SK-N-SH (cell line): ENCODE measurements at regions not wholly inside any gene's neighbourhood (a gene's known extent, or its start where the extent isn't known, plus 50 kb on each side); places are given as distances from the start of the nearest gene placed in this dataset.

Experiments used
- CTCF ChIA-PET: fragments of 300-600, 350-600 bp; formaldehyde crosslinking; extraction: SDS; loops from one replicate; lab custom pipeline; 2021; lab: Yijun Ruan, JAX
- POLR2A ChIA-PET: fragments of 350-600 bp; sonication (Branson Sonifier 250); formaldehyde crosslinking; extraction: SDS; loops from one replicate; lab custom pipeline; 2020; ENCODE audit warnings: antibody characterized with exemption, inconsistent platforms; lab: Yijun Ruan, JAX
- DNase-seq: peaks from one replicate; pipeline ENCODE4 v3.0.0; 2012
- H2AFZ ChIP-seq: fragments of 200-600 bp; sonication (generic); 2 replicates; pipeline ENCODE4 v1.8.1; 2016; ENCODE audit warnings: antibody characterized with exemption, mild to moderate bottlenecking, low read depth
- H3F3A ChIP-seq: fragments of 200-600 bp; sonication (generic); replicated peaks from 2 replicates; pipeline ENCODE3; 2016; ENCODE audit warnings: antibody characterized with exemption, mild to moderate bottlenecking; ENCODE audit not compliant: insufficient read depth
- H3K27ac ChIP-seq, 2 experiments: fragments of 200-500 bp in 1 of 2; fragments of 200-600 bp in 1 of 2; sonication (Bioruptor generic) in 1 of 2; sonication (generic), shearing (Covaris generic) in 1 of 2; 2 replicates each; pipeline versions ENCODE4 v1.5.1 to v1.6.1; 2014 to 2016; ENCODE audit warnings: low read depth in 2 of 2, inconsistent platforms in 1 of 2, low read length in 1 of 2, mild to moderate bottlenecking in 1 of 2, mixed read lengths in 1 of 2
- H3K27me3 ChIP-seq: fragments of 200-600 bp; sonication (generic), shearing (Covaris generic); 2 replicates; pipeline ENCODE4 v1.6.1; 2016; ENCODE audit warnings: mixed run types; ENCODE audit not compliant: insufficient read depth
- H3K36me3 ChIP-seq, 2 experiments: fragments of 200-500 bp in 1 of 2; fragments of 200-600 bp in 1 of 2; sonication (Bioruptor generic) in 1 of 2; sonication (generic) in 1 of 2; replicated peaks in 1 of 2; 2 replicates each; pipeline versions ENCODE3 to v1.5.1; 2014 to 2016; ENCODE audit warnings: low read length in 1 of 2, mild to moderate bottlenecking in 1 of 2; ENCODE audit not compliant: insufficient read depth in 2 of 2, control insufficient read depth in 1 of 2
- H3K4me1 ChIP-seq, 2 experiments: fragments of 200-500 bp in 1 of 2; fragments of 200-600 bp in 1 of 2; sonication (Bioruptor generic) in 1 of 2; sonication (generic), shearing (Covaris generic) in 1 of 2; 2 replicates each; pipeline versions ENCODE4 v1.5.1 to v1.6.1; 2014 to 2016; ENCODE audit warnings: low read depth in 1 of 2, low read length in 1 of 2, mixed run types in 1 of 2; ENCODE audit not compliant: insufficient read depth in 2 of 2, control insufficient read depth in 1 of 2
- H3K4me2 ChIP-seq: fragments of 200-600 bp; sonication (generic), shearing (Covaris generic); 2 replicates; pipeline ENCODE4 v1.6.1; 2017; ENCODE audit warnings: mixed run types
- H3K4me3 ChIP-seq, 2 experiments: fragments of 200-500 bp in 1 of 2; fragments of 200-600 bp in 1 of 2; sonication (Bioruptor generic) in 1 of 2; sonication (generic), shearing (Covaris generic) in 1 of 2; 2 replicates each; pipeline versions ENCODE4 v1.5.1 to v1.8.1; 2014 to 2016; ENCODE audit warnings: low read depth in 2 of 2, inconsistent platforms in 1 of 2, low read length in 1 of 2, mild to moderate bottlenecking in 1 of 2, mixed read lengths in 1 of 2, moderate library complexity in 1 of 2
- H3K79me2 ChIP-seq: fragments of 200-600 bp; sonication (generic); 2 replicates; pipeline ENCODE4 v1.8.1; 2017; ENCODE audit warnings: mild to moderate bottlenecking; ENCODE audit not compliant: insufficient read depth
- H3K9ac ChIP-seq: fragments of 200-600 bp; sonication (generic); 2 replicates; pipeline ENCODE4 v1.6.1; 2017; ENCODE audit warnings: mixed run types
- H3K9me2 ChIP-seq: fragments of 200-600 bp; sonication (generic); 2 replicates; pipeline ENCODE4 v1.6.1; 2017; ENCODE audit warnings: mixed run types
- H3K9me3 ChIP-seq: fragments of 200-600 bp; sonication (generic); 2 replicates; pipeline ENCODE4 v1.6.1; 2017; ENCODE audit warnings: mixed run types, mild to moderate bottlenecking, moderate library complexity
- H4K20me1 ChIP-seq: fragments of 200-600 bp; sonication (generic); 2 replicates; pipeline ENCODE4 v1.6.1; 2017; ENCODE audit warnings: mild to moderate bottlenecking, mixed run types; ENCODE audit not compliant: insufficient read depth
- CTCF ChIP-seq: fragments of 200-600 bp; sonication (generic); IDR thresholded peaks from 2 replicates; pipeline ENCODE4 v1.6.1; 2017; ENCODE audit warnings: antibody characterized with exemption, mild to moderate bottlenecking, moderate library complexity
- ELF1 ChIP-seq: IDR thresholded peaks from 2 replicates; pipeline ENCODE4 v1.4.0; 2012
- EP300 ChIP-seq, 2 experiments: IDR thresholded peaks; 2 replicates each; pipeline versions ENCODE4 v1.4.0 to v1.6.1; 2012; ENCODE audit warnings: borderline replicate concordance in 1 of 2, low read depth in 1 of 2, low read length in 1 of 2
- EZH2phosphoT487 ChIP-seq: fragments of 200-600 bp; sonication (generic); IDR thresholded peaks from 2 replicates; pipeline ENCODE4 v1.6.1; 2017; ENCODE audit warnings: low read depth, mixed run types, mild to moderate bottlenecking, antibody characterized with exemption, moderate library complexity, borderline replicate concordance
- FOXM1 ChIP-seq: IDR thresholded peaks from 2 replicates; pipeline ENCODE4 v1.4.0; 2012; ENCODE audit warnings: low read depth, mild to moderate bottlenecking
- GABPA ChIP-seq: IDR thresholded peaks from 2 replicates; pipeline ENCODE4 v1.4.0; 2012; ENCODE audit warnings: low read depth, mild to moderate bottlenecking
- GATA2 ChIP-seq: sonication (generic); formaldehyde crosslinking; IDR thresholded peaks from 2 replicates; pipeline ENCODE4 v1.5.0; 2020; ENCODE audit warnings: mild to moderate bottlenecking, missing genetic modification reagents
- IRF3 ChIP-seq: fragments of 150-350 bp; IDR thresholded peaks from 2 replicates; pipeline ENCODE4 v1.6.1; 2016; ENCODE audit warnings: mild to moderate bottlenecking, low read depth, low read length
- MAX ChIP-seq: IDR thresholded peaks from 2 replicates; pipeline ENCODE4 v1.4.0; 2012; ENCODE audit warnings: low read depth
- MEF2A ChIP-seq: IDR thresholded peaks from 2 replicates; pipeline ENCODE4 v1.4.0; 2012; ENCODE audit warnings: low read depth, borderline replicate concordance
- NRF1 ChIP-seq: IDR thresholded peaks from 2 replicates; pipeline ENCODE4 v1.6.1; 2012; ENCODE audit warnings: low read depth, mild to moderate bottlenecking, low read length
- PBX3 ChIP-seq: IDR thresholded peaks from 2 replicates; pipeline ENCODE4; 2012
- RAD21 ChIP-seq: IDR thresholded peaks from 2 replicates; pipeline ENCODE4 v1.6.1; 2012; ENCODE audit warnings: mild to moderate bottlenecking, low read length
- RCOR1 ChIP-seq: fragments of 150-350 bp; IDR thresholded peaks from 2 replicates; pipeline ENCODE4 v1.6.1; 2017; ENCODE audit warnings: antibody characterized with exemption, low read length
- RFX5 ChIP-seq: IDR thresholded peaks from 2 replicates; pipeline ENCODE4 v1.6.1; 2012; ENCODE audit warnings: mild to moderate bottlenecking, improper control_type of control experiment, low read length
- RXRA ChIP-seq: IDR thresholded peaks from 2 replicates; pipeline ENCODE4 v1.4.0; 2012; ENCODE audit warnings: low read depth, mild to moderate bottlenecking, borderline replicate concordance
- TAF1 ChIP-seq: IDR thresholded peaks from 2 replicates; pipeline ENCODE4 v1.6.1; 2012; ENCODE audit warnings: low read depth, mild to moderate bottlenecking, low read length, moderate library complexity, borderline replicate concordance
- TCF12 ChIP-seq: IDR thresholded peaks from 2 replicates; pipeline ENCODE4 v1.4.0; 2012
- TEAD4 ChIP-seq: IDR thresholded peaks from 2 replicates; pipeline ENCODE4 v1.4.0; 2012; ENCODE audit warnings: mild to moderate bottlenecking, borderline replicate concordance; ENCODE audit not compliant: insufficient read depth
- USF1 ChIP-seq: IDR thresholded peaks from 2 replicates; pipeline ENCODE4 v1.4.0; 2012; ENCODE audit warnings: low read depth, borderline replicate concordance
- YY1 ChIP-seq: IDR thresholded peaks from 2 replicates; pipeline ENCODE4 v1.4.0; 2012; ENCODE audit warnings: low read depth, mild to moderate bottlenecking
- WGBS: methylation state at CpG from one replicate; pipeline ENCODE4 v1.1.6; 2017; ENCODE audit warnings: low lambda C conversion rate; 5-methylcytosine and 5-hydroxymethylcytosine counted together

- Histone ChIP-seq H3K9me2 (no peaks in the 10 kb centered on the region), H3K27me3 (no peaks in the 10 kb centered on the region), H3K27ac (no peak overlapping the region), H3K4me1 (no peaks in the 10 kb centered on the region), H3K79me2 (no peaks in the 10 kb centered on the region), H3F3A (no peaks in the 10 kb centered on the region), H3K4me2 (no peak overlapping the region), H3K4me3 (no peak overlapping the region), H3K9ac (no peak overlapping the region), H3K9me3 (no peaks in the 10 kb centered on the region), H3K36me3 (no peaks in the 10 kb centered on the region), H4K20me1 (no peaks in the 10 kb centered on the region), H2AFZ (no peak overlapping the region)
- TF ChIP-seq TCF12 (no peak), GABPA (no peak), NRF1 (no peak), TEAD4 (no peak), RXRA (no peak), EP300 (IDR thresholded peaks at IDR 0.05; ENCODE audit: borderline replicate concordance in 1 of 2, low read depth in 1 of 2, low read length in 1 of 2) (no peak), IRF3 (no peak), RAD21 (no peak), YY1 (no peak), MEF2A (no peak), USF1 (no peak), GATA2 (CRISPR knock-in tag) (no peak), TAF1 (no peak)
- CTCF ChIA-PET = interaction anchor here (2.5 kb wide), 1 partner anchor 13 kb away, joined by 13 read pairs; no protein-coding TSS in a partner anchor
- DNase-seq = no peak
- WGBS = 8% methylated on average over 4 of the region's 4 CpGs
- POLR2A ChIA-PET = no interaction called here
Observed at GRCh38 chr14:22096514-22096895, 422.9 kb upstream of the OR4E1 start.

- Histone ChIP-seq H3K9me2 (no peaks in the 10 kb centered on the region), H3K79me2 (no peaks in the 10 kb centered on the region), H3K9me3 (no peaks in the 10 kb centered on the region), H3K27ac (no peak overlapping the region), H3K36me3 (no peaks in the 10 kb centered on the region), H3F3A (no peaks in the 10 kb centered on the region), H3K9ac (no peak overlapping the region), H2AFZ (no peak overlapping the region), H3K4me1 (no peaks in the 10 kb centered on the region), H3K4me2 (no peak overlapping the region), H3K27me3 (no peaks in the 10 kb centered on the region), H4K20me1 (no peaks in the 10 kb centered on the region), H3K4me3 (no peak overlapping the region)
- CTCF ChIA-PET = interaction anchor here (2.5 kb wide), 1 partner anchor 12 kb away, joined by 13 read pairs; no protein-coding TSS in a partner anchor
- 9% methylated on average over 4 of the region's 4 CpGs for whole genome bisulfite sequencing
- POLR2A ChIA-PET = no interaction called here
- no peak for DNase-seq
- TF ChIP-seq PBX3 (no peak), CTCF (no peak), EP300 (IDR thresholded peaks at IDR 0.05; ENCODE audit: borderline replicate concordance in 1 of 2, low read depth in 1 of 2, low read length in 1 of 2) (no peak), IRF3 (no peak), RFX5 (no peak), RAD21 (no peak), TCF12 (no peak), YY1 (no peak), ELF1 (no peak), MEF2A (no peak), FOXM1 (no peak), EZH2phosphoT487 (no peak), MAX (no peak), RCOR1 (no peak), RXRA (no peak)
Observed at GRCh38 chr14:22095860-22096513, 422.4 kb upstream of the OR4E1 start.
